ENCODE measurements at regions not wholly inside any gene's neighbourhood (a gene's known extent, or its start where the extent isn't known, plus 50 kb on each side); places are given as distances from the start of the nearest gene placed in this dataset.
"Not testable (repeated sequence)": the region's sequence is repeated elsewhere in the genome, so short reads cannot be mapped to it uniquely, and the experiment has no call there.

DNA sequence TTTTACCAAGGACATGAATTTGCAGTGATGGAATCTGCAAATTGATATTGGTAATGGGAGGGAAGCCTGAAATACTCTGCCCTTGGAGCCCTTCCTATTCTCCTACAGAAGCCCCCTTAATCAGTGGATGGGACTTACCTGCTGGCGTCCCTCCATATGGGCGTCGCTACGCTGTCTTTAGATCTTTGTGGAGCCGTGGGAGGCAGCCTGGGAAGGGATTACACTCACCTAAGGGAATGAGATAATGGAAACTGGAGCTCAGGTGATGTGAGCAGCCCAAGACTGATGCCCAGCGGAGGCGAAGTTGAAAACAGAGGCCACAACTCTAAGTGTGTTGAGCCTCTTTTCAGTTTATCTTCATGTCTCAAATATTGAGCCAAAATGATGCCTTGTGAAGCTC lies 306.6 kb downstream of the MYCN start:
- no peak for DNase-seq (ENCODE audit: low read depth in 2 of 3, low spot score in 1 of 3)

DNA sequence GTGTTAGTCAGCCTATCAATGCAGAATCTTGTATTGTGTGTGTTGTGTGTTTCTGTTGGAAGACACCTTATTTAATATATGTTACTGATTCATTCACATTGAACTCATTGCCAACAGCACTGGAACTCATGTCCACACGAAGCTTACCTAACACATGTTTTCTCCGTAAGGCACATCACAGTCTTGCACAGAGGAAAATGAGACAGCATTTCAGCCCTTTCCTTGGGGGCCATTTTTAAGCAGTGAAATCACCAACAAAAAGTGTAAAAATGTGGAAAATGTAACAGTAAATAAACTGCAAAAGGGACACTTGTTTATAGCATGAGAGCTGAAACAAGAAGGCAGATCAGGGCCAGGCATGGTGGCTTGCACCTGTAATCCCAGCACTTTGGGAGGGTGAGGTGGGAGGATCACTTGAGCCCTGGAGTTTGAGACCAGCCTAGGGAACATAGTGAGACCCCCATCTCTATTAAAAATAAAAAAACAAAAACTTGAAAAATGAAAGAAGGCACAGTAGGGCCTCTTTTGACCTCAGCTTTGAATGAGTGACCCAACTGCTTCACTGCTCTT lies 306.0 kb downstream of the MYCN start:
- no peak for DNase-seq (ENCODE audit: low read depth in 2 of 3, low spot score in 1 of 3)

DNA sequence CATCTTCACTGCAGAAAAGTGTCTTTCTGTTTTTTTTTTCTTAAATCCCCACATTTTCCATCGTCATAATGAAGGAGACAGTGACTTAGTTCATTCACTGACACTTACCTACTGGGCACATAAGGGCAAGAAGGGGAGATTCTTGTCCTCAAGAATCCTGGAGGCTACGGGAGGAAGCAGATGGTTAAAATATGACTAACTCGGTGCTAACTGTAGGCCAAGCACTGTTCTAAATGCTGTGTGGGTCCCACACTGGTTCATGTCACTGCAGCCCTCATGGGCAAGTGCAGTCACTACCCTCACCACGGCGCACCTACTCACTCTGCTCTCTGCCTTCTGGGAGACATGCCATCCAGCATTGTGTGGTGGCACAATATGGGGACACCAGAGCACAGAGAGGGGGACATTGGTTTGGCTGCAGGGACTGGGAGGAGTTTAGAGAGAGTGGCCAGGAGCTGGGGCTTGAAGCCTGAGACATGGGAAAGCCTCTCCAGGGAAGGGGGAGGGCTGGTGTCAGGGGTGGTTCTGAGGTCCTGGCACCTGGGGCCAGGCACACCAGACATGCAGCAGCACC lies 305.2 kb downstream of the MYCN start:
- no peak for DNase-seq (ENCODE audit: low read depth in 2 of 3, low spot score in 1 of 3)

GRCh38 chr2:16244966-16245320 lies 304.6 kb downstream of the MYCN start:
- DNase-seq (ENCODE audit: low read depth in 2 of 3, low spot score in 1 of 3), result no peak

DNA sequence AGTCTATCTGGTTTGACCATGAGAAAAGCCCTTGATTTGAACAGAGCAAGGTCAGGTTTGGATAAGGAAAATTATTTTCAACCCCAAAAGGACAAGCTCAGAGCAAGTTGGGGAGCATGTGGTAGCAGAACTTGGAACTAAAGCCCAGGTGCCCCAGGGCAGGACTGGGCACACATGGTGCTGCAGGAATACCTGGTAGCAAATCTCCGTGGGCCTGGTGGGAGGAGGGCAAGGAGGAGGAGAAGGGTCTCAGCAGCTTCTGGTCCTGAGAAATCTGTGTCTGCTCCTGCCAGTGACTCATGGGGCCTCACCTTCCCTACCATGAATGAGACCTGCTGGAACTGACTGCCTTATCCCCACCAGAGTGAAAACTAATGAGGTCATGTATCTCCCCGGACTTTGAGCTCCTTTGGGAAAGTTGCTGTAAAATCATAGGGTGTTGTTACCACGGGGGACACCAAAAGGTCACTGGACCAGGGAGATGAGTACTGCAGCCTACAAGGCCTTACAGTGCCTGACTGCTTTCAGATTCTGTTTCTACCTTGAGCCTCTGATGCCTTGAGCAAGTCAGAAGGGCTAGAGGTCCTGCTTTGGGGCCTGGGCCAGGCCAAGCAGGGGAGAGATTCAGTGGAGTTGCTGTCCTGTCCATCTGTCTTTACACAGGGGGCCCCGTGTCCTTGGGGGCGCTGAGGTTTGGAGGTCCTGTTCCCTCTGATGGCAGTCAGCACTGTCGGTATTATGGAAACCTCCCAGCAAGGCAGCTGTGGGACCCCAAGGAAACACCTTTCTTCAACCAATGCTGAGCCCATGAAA lies 304.0 kb downstream of the MYCN start:
- DNase-seq (ENCODE audit: low read depth in 2 of 3, low spot score in 1 of 3), result no peak

GRCh38 chr2:16243411-16243996 lies 303.2 kb downstream of the MYCN start:
- no peak for DNase-seq (ENCODE audit: low read depth in 2 of 3, low spot score in 1 of 3)

DNA sequence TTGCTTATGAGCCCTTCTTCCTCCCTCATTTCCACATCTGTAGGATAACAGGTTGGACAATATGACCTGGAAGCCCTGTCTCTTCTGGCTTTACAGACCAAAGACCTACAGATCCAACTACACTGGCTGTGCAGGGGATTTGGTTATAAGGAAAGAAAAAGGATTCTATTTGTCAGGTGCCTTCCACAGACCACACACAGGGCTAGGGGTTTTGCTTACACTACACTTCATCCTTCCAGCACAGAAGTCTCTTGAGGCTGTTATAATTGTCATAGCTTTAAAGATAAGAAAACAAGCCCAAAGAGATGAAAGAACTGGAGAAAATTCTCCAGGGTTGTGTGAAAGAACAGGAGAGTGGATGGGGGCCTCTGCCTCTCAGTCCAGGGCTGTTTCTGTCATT lies 302.6 kb downstream of the MYCN start:
- DNase-seq (ENCODE audit: low read depth in 2 of 3, low spot score in 1 of 3), result no peak

- DNase-seq (ENCODE audit: low read depth in 2 of 3, low spot score in 1 of 3), result no peak
These were observed 301.1 kb downstream of the MYCN start for GRCh38 chr2:16241166-16242160.

DNA sequence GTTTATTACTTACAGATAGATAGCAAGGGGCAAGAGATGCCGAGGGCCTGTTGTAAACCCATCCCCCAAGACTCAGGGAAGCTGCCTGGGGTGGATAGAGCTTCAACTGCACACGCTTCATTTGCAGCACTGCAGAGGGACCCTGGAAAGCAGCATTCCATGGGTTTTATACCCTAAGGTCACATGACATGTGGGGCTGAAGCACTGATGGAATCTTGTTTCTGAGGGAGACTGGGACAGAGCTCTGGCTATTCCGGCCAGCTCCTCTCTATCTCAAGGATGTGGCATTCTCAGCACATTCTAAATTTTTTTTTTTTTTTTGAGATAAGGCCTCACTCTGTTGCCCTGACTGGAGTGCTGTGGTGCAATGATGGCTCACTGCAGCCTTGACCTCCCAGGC lies 300.1 kb downstream of the MYCN start:
- no peak for DNase-seq (ENCODE audit: low read depth in 2 of 3, low spot score in 1 of 3)

- DNase-seq (ENCODE audit: low read depth in 2 of 3, low spot score in 1 of 3), result no peak
These were observed 299.0 kb downstream of the MYCN start for GRCh38 chr2:16239296-16239850.

GRCh38 chr2:16238786-16239185 lies 298.4 kb downstream of the MYCN start:
- DNase-seq (ENCODE audit: low read depth in 2 of 3, low spot score in 1 of 3), result no peak

DNA sequence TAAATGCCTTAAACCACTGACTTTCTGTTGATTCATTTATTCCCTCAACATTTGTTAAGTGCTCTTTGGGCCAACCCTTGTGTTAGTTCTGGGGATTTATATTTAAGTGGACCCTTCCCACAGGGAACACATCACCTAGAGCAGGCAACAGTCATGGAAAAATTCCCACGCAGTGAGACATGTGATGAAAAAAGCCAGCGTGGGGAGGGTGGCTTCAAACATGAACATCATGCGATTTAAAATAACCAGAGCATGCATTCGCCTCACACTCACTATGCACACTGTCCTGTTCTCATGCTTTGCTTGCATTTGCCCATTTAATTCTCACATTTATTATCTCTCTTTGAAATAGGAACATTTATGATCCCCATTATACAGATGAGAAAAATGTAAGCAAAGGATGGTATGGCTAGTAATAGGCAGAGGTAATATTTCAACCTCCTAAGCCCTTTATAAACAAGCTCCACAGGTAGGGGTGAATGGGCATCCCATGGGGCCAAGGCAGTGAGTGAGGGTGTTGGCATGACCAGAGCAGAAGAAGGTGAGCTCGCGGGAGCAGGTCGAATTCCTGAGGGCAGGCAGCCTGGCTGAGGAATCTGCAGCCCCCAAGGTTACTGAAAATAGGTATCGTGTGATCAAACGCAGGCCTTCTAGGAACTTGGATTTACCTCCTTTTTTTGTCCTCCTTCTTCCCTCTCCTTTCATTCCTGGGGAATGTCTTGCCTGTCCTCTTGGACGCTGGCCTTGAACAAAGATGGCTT lies 297.8 kb downstream of the MYCN start:
- no peak for DNase-seq (ENCODE audit: low read depth in 2 of 3, low spot score in 1 of 3)

- no peak for DNase-seq (ENCODE audit: low read depth in 2 of 3, low spot score in 1 of 3)
These were observed 295.4 kb downstream of the MYCN start for GRCh38 chr2:16235747-16236146.

DNA sequence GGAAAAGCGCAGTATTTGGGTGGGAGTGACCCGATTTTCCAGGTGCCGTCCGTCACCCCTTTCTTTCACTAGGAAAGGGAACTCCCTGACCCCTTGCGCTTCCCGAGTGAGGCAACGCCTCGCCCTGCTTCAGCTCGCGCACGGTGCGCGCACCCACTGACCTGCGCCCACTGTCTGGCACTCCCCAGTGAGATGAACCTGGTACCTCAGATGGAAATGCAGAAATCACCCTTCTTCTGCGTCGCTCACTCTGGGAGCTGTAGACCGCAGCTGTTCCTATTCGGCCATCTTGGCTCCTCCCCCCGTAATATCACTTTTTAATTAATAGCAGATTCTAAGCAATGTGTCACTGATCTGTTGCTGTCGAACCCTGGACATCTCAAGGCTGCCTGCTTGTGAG lies 294.9 kb downstream of the MYCN start:
- not testable (repeated sequence) for DNase-seq (ENCODE audit: low read depth in 2 of 3, low spot score in 1 of 3)

DNA sequence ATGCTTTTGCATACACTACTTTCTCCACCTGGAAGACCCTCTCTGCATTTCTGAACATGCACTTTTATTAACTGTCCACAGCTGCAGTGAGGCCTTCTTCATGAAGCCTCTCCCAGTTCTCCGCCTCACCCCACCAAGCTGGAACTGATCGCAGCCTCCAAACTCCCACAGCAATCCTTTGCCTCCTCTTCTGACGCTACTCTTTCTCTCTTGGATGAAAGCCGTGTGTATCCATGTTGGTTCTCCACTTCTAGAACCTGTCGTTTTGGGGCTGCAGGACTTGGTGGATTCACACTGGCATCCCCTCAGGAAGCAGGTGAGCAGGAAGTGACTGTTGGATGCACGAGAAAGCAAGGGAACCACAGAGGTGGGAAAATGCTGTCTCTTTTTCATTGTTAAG lies 288.6 kb downstream of the MYCN start:
- DNase-seq (ENCODE audit: low read depth in 2 of 3, low spot score in 1 of 3), result no peak

DNA sequence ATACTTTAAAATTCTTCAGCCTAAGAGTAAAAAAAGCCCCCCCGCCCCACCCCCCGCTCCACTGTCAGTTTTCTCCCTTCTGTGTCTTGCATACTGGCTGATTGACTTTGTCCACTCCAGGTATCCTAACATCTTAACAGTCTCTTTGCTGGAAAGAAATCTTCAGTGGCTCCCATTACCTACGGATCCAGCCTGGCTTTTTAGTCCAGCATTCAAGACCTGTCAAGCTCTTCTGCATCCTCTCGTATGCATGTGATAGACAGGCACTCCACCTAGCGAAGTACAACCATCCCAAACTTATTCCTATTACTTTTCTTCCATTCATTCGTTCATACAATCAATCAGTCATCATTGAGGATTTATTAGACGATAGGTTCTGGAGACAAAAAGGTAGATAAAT lies 288.1 kb downstream of the MYCN start:
- DNase-seq (ENCODE audit: low read depth in 2 of 3, low spot score in 1 of 3), result no peak

- no peak for DNase-seq (ENCODE audit: low read depth in 2 of 3, low spot score in 1 of 3)
These were observed 287.6 kb downstream of the MYCN start for GRCh38 chr2:16227811-16228462.

DNA sequence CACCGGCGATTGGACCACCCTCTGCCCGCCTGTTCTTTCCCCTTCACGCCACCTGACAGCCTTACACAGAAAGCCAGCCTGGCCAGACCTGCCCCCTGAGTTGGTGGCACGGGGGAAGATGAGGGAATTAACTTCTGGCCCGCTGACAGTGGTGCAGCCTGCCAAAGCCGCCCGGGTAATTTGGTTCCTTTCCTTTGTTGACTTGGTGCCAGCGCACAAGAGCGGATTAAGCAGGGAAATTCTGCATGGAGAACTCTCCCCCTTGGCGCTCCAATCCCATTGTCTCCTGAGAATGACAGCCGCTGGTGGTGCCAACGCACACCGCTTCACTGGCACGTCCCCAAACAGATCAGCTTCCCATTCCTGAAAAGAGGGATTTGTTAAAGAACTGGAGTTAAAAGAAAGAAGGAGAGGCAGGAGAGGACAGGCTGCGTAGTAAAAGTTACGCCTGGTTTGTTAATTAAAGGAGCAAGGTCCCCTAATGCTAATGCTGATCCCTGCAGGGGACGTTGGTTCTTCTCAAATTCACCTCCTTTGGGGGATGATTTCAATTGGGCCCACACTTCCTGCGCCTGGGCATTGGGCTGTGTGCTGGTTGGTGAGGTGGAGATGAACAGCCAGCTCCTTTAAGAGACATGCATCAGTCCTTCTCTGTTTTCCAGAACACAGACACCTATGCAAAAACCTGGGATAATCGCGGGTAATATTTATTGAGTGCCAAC lies 286.8 kb downstream of the MYCN start:
- DNase-seq (ENCODE audit: low read depth in 2 of 3, low spot score in 1 of 3), result no peak

- DNase-seq (ENCODE audit: low read depth in 2 of 3, low spot score in 1 of 3), result no peak
These were observed 286.0 kb downstream of the MYCN start for GRCh38 chr2:16226381-16226780.
